GM12874 (cell line): ENCODE measurements at regions not wholly inside any gene's neighbourhood (a gene's known extent, or its start where the extent isn't known, plus 50 kb on each side); places are given as distances from the start of the nearest gene placed in this dataset.

Experiments
- TF ChIP-seq, protein P1 (sequence below): IDR thresholded peaks from 2 replicates; pipeline ENCODE4 v1.5.1; 2011; ENCODE audit warnings: low read depth, mild to moderate bottlenecking, control low read depth, low read length, moderate library complexity; ENCODE audit not compliant: insufficient read depth

- TF ChIP-seq, protein P1, sequence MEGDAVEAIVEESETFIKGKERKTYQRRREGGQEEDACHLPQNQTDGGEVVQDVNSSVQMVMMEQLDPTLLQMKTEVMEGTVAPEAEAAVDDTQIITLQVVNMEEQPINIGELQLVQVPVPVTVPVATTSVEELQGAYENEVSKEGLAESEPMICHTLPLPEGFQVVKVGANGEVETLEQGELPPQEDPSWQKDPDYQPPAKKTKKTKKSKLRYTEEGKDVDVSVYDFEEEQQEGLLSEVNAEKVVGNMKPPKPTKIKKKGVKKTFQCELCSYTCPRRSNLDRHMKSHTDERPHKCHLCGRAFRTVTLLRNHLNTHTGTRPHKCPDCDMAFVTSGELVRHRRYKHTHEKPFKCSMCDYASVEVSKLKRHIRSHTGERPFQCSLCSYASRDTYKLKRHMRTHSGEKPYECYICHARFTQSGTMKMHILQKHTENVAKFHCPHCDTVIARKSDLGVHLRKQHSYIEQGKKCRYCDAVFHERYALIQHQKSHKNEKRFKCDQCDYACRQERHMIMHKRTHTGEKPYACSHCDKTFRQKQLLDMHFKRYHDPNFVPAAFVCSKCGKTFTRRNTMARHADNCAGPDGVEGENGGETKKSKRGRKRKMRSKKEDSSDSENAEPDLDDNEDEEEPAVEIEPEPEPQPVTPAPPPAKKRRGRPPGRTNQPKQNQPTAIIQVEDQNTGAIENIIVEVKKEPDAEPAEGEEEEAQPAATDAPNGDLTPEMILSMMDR = no peak
Observed at GRCh38 chr4:58602731-58603359, 1492.7 kb upstream of the IGFBP7 start.

GRCh38 chr4:58602022-58602421, 1491.8 kb upstream of the IGFBP7 start:
- TF ChIP-seq, protein P1 = no peak

GRCh38 chr4:58600290-58600689, 1490.1 kb upstream of the IGFBP7 start:
- TF ChIP-seq, protein P1 = no peak

DNA sequence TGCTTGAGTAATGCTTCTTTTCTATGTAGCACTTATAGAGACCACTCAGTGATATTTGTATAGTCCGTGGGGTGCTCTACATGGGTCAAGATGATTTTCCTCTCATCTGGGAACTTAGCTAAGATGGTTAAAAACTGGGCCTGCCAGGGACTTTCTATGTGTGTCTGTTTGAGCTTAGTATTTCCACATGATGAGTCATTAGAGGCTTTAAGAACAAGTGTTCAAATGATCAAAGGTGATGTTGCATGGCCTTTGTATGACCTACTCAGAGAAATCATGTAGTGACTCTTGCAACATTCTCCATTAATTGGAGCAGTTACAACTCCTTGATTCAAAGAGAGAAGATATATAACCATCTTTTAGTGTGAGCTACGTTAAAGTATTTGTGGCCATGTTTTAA, 1480.5 kb upstream of the IGFBP7 start:
- TF ChIP-seq, protein P1 = no peak

GRCh38 chr4:58587856-58588255, 1477.7 kb upstream of the IGFBP7 start:
- TF ChIP-seq, protein P1 = no peak

DNA sequence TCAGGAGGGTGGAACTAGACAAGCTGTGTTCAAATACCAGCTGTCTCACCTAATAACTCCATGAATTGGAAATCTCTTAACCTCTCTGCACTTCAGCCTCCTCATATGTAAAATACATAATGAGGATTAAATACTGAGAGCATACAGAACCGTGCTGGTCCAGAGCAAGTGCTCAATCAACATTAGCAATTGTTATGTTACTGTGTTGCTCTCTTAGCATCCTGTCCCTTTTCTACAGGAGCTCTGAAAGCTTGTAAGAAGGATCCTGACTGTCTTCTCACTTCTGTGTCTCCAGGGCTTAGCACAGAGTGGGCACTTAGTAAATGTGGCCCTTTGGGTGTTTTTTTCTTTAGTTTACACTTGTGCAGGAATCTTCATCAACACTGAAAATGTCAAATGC, 1456.1 kb upstream of the IGFBP7 start:
- TF ChIP-seq, protein P1 = no peak

DNA sequence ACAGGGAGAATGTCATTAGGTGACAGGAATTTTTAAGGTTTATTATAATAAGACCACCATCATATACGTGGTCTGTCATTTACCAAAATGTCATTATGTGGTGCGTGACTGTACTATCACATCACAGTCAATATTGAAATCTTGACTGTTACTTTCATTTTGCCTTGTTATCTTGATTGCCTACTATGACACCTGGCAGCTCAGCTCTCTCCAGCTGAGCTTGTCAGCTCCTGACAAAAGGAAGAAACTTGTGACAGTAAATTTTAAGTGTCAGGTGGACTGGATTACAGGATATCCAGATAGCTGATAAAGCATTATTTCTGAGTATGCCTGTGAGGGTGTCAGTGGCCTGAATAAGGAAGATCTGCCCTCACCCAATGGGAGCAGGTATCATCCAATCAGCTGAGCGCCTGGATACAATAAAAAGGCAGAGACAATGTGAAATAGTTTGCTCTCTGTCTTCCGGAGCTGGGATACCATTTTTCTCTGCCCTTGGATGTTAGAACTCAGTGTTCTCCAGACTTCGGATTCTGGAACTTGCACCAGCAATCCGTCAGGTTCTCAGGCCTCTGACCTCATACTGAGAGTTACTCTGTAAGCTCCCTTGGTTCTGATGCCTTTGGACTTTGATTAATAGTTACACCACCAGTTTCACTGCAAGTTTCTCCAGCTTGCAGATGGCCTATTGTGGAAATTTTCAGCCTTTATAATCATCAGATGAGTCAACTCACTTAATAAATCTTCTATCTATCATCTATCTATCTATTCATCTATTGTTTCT, 1454.7 kb upstream of the IGFBP7 start:
- TF ChIP-seq, protein P1 = no peak
